GM04503 (cell line): ENCODE measurements at regions not wholly inside any gene's neighbourhood (a gene's known extent, or its start where the extent isn't known, plus 50 kb on each side); places are given as distances from the start of the nearest gene placed in this dataset.
"Not testable (repeated sequence)": the region's sequence is repeated elsewhere in the genome, so short reads cannot be mapped to it uniquely, and the experiment has no call there.

Source experiments
- DNase-seq: peaks from one replicate; pipeline ENCODE4 v3.0.0-alpha.2; 2012; ENCODE audit warnings: low read depth

- DNase-seq, result no peak
Observed at GRCh38 chr11:134665571-134666270, 253.7 kb upstream of the B3GAT1 start.

GRCh38 chr11:134665188-134665535, 253.1 kb upstream of the B3GAT1 start:
- DNase-seq, result no peak

GRCh38 chr11:134664447-134665187, 252.6 kb upstream of the B3GAT1 start:
- no peak for DNase-seq

- no peak for DNase-seq
Observed at GRCh38 chr11:134663506-134664313, 251.7 kb upstream of the B3GAT1 start.

GRCh38 chr11:134662629-134663360, 250.8 kb upstream of the B3GAT1 start:
- DNase-seq, result no peak

- DNase-seq, result no peak
Observed at GRCh38 chr11:134661660-134662059, 249.6 kb upstream of the B3GAT1 start.

GRCh38 chr11:134660416-134660815, 248.4 kb upstream of the B3GAT1 start:
- DNase-seq, result no peak

GRCh38 chr11:134659882-134660281, 247.8 kb upstream of the B3GAT1 start:
- no peak for DNase-seq

GRCh38 chr11:134658481-134659225, 246.6 kb upstream of the B3GAT1 start:
- no peak for DNase-seq

GRCh38 chr11:134657631-134658030, 245.6 kb upstream of the B3GAT1 start:
- no peak for DNase-seq

- no peak for DNase-seq
Observed at GRCh38 chr11:134656861-134657540, 245.0 kb upstream of the B3GAT1 start.

GRCh38 chr11:134656086-134656840, 244.2 kb upstream of the B3GAT1 start:
- DNase-seq, result not testable (repeated sequence)

- DNase-seq, result no peak
Observed at GRCh38 chr11:134655189-134655989, 243.3 kb upstream of the B3GAT1 start.

GRCh38 chr11:134654161-134654915, 242.3 kb upstream of the B3GAT1 start:
- no peak for DNase-seq

- DNase-seq, result no peak
Observed at GRCh38 chr11:134652586-134653255, 240.7 kb upstream of the B3GAT1 start.

- DNase-seq, result no peak
Observed at GRCh38 chr11:134647066-134647743, 235.2 kb upstream of the B3GAT1 start.

- DNase-seq, result no peak
Observed at GRCh38 chr11:134646561-134646960, 234.5 kb upstream of the B3GAT1 start.
